HCT116 (cell line): ENCODE measurements at regions not wholly inside any gene's neighbourhood (a gene's known extent, or its start where the extent isn't known, plus 50 kb on each side); places are given as distances from the start of the nearest gene placed in this dataset.

ENCODE experiments used
- EGR1 ChIP-seq: IDR thresholded peaks from 2 replicates; pipeline ENCODE4 v1.6.1; 2012; ENCODE audit warnings: low read depth
- ELF1 ChIP-seq: IDR thresholded peaks from 2 replicates; pipeline ENCODE4 v1.6.1; 2012; ENCODE audit warnings: low read depth, borderline replicate concordance
- EZH2 ChIP-seq: fragments of 200-600 bp; sonication (generic); IDR thresholded peaks from 2 replicates; pipeline ENCODE4 v1.6.1; 2017; ENCODE audit warnings: antibody characterized with exemption, mixed run types
- POLR2A ChIP-seq: IDR thresholded peaks from 2 replicates; pipeline ENCODE4 v1.7.0; 2011; ENCODE audit warnings: borderline replicate concordance; ENCODE audit not compliant: insufficient read depth, insufficient read length; ENCODE audit errors: extremely low read depth
- POLR2AphosphoS5 ChIP-seq: IDR thresholded peaks from 2 replicates; pipeline ENCODE4 v1.6.1; 2011; ENCODE audit warnings: mild to moderate bottlenecking, low read depth, low read length, moderate library complexity
- RAD21 ChIP-seq: IDR thresholded peaks from 2 replicates; pipeline ENCODE4 v1.6.1; 2012; ENCODE audit warnings: low read depth, mild to moderate bottlenecking
- SIN3A ChIP-seq: IDR thresholded peaks from 2 replicates; pipeline ENCODE4 v1.6.1; 2012; ENCODE audit warnings: low read depth
- SP1 ChIP-seq: IDR thresholded peaks from 2 replicates; pipeline ENCODE4 v1.6.1; 2012; ENCODE audit warnings: low read depth
- TCF7L2 ChIP-seq: IDR thresholded peaks from 2 replicates; pipeline ENCODE4 v1.7.0; 2011; ENCODE audit warnings: borderline replicate concordance, inconsistent platforms; ENCODE audit not compliant: insufficient read depth, insufficient read length; ENCODE audit errors: extremely low read depth
- ZFX ChIP-seq: fragments of 450-650 bp; IDR thresholded peaks from 2 replicates; pipeline ENCODE4 v1.6.1; 2017
- ZNF274 ChIP-seq: fragments of 200-500 bp; sonication (Bioruptor generic); IDR thresholded peaks from 2 replicates; pipeline ENCODE4 v1.6.1; 2014; ENCODE audit warnings: mild to moderate bottlenecking, low read depth, low read length, inconsistent platforms
- TF ChIP-seq, protein P1 (sequence below), 3 experiments: fragments of 200-600 bp in 1 of 3; sonication (generic) in 1 of 3; IDR thresholded peaks in 2 of 3; conservative IDR thresholded peaks in 1 of 3; 2 replicates each; pipeline ENCODE4 v1.5.1; 2012 to 2017; ENCODE audit warnings: low read depth in 2 of 3, low read length in 2 of 3, antibody characterized with exemption in 1 of 3, borderline replicate concordance in 1 of 3, control low read depth in 1 of 3, mild to moderate bottlenecking in 1 of 3, mixed read lengths in 1 of 3, mixed run types in 1 of 3, moderate library complexity in 1 of 3; ENCODE audit not compliant: insufficient read depth in 1 of 3
- TF ChIP-seq, protein P2 (sequence below): IDR thresholded peaks from 2 replicates; pipeline ENCODE4 v1.6.1; 2012; ENCODE audit warnings: low read depth

DNA sequence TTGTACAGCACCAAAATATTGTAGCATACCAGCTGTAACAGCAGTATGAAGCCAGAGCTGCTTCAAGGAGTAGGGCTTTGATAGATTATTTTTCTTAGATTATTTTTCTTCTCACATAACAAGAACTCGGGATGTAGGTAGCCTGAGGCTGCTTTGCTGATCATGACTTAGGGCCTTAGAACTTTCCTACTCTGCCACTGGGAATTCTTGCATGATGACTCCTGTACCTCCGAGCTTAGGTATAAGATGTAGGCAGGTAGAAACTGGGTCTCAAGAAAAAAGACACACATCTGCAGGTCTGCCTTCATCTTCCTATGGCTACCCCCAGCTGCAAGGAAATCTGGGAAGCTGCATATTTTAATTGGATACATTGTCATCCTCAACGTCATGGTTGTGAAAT is 115.9 kb upstream of the PNPLA4 start:
- no peak for TF ChIP-seq POLR2AphosphoS5
- TF ChIP-seq TCF7L2: no peak
- TF ChIP-seq, protein P1, sequence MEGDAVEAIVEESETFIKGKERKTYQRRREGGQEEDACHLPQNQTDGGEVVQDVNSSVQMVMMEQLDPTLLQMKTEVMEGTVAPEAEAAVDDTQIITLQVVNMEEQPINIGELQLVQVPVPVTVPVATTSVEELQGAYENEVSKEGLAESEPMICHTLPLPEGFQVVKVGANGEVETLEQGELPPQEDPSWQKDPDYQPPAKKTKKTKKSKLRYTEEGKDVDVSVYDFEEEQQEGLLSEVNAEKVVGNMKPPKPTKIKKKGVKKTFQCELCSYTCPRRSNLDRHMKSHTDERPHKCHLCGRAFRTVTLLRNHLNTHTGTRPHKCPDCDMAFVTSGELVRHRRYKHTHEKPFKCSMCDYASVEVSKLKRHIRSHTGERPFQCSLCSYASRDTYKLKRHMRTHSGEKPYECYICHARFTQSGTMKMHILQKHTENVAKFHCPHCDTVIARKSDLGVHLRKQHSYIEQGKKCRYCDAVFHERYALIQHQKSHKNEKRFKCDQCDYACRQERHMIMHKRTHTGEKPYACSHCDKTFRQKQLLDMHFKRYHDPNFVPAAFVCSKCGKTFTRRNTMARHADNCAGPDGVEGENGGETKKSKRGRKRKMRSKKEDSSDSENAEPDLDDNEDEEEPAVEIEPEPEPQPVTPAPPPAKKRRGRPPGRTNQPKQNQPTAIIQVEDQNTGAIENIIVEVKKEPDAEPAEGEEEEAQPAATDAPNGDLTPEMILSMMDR (IDR thresholded peaks at IDR 0.05 in 2 of 3, conservative IDR thresholded peaks at IDR 0.05 in 1 of 3; ENCODE audit: borderline replicate concordance in 1 of 3, insufficient read depth in 1 of 3, low read depth in 2 of 3, low read length in 2 of 3): no peak
- TF ChIP-seq, protein P2, sequence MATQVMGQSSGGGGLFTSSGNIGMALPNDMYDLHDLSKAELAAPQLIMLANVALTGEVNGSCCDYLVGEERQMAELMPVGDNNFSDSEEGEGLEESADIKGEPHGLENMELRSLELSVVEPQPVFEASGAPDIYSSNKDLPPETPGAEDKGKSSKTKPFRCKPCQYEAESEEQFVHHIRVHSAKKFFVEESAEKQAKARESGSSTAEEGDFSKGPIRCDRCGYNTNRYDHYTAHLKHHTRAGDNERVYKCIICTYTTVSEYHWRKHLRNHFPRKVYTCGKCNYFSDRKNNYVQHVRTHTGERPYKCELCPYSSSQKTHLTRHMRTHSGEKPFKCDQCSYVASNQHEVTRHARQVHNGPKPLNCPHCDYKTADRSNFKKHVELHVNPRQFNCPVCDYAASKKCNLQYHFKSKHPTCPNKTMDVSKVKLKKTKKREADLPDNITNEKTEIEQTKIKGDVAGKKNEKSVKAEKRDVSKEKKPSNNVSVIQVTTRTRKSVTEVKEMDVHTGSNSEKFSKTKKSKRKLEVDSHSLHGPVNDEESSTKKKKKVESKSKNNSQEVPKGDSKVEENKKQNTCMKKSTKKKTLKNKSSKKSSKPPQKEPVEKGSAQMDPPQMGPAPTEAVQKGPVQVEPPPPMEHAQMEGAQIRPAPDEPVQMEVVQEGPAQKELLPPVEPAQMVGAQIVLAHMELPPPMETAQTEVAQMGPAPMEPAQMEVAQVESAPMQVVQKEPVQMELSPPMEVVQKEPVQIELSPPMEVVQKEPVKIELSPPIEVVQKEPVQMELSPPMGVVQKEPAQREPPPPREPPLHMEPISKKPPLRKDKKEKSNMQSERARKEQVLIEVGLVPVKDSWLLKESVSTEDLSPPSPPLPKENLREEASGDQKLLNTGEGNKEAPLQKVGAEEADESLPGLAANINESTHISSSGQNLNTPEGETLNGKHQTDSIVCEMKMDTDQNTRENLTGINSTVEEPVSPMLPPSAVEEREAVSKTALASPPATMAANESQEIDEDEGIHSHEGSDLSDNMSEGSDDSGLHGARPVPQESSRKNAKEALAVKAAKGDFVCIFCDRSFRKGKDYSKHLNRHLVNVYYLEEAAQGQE: no peak
- no peak for TF ChIP-seq POLR2A
- no peak for TF ChIP-seq ELF1
- TF ChIP-seq RAD21: no peak
- TF ChIP-seq SP1: no peak
- TF ChIP-seq ZNF274: no peak
- TF ChIP-seq SIN3A: no peak
- TF ChIP-seq ZFX: no peak
- no peak for TF ChIP-seq EZH2
- no peak for TF ChIP-seq EGR1
